HG02840 (cell line): ENCODE measurements at regions not wholly inside any gene's neighbourhood (a gene's known extent, or its start where the extent isn't known, plus 50 kb on each side); places are given as distances from the start of the nearest gene placed in this dataset.
"Not testable (repeated sequence)": the region's sequence is repeated elsewhere in the genome, so short reads cannot be mapped to it uniquely, and the experiment has no call there.

Experiments
- ATAC-seq: cut with Tn5 transposase; IDR thresholded peaks from one replicate; pipeline ENCODE4 v1.9.1; 2021; ENCODE audit warnings: mild to moderate bottlenecking, moderate library complexity, moderate number of reproducible peaks; ENCODE audit not compliant: unreplicated experiment, low FRiP score

- no peak for ATAC-seq
These were observed 727.6 kb downstream of the TRAM1L1 start for GRCh38 chr4:116357758-116358157.

DNA sequence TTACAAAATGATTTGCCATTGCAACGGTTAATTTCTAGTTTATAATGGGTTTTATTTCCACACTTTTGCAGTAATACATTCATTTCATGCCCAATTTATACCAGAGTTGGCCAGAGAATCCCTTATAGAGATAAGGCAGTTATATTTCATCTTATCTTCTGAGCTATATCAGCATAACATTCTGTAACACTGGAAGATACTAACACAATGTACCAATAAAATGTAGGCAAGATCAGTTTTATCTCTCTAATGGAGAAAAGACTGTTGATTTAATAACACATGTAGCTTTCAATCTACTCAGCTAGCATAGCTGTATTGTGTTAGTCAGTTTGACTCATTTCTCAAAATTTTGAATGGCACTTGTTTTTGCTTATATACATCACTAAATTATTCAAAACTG, 738.6 kb downstream of the TRAM1L1 start:
- no peak for ATAC-seq

- ATAC-seq, result no peak
These were observed 741.6 kb downstream of the TRAM1L1 start for GRCh38 chr4:116343809-116344208.

GRCh38 chr4:116342143-116342542, 743.2 kb downstream of the TRAM1L1 start:
- no peak for ATAC-seq

DNA sequence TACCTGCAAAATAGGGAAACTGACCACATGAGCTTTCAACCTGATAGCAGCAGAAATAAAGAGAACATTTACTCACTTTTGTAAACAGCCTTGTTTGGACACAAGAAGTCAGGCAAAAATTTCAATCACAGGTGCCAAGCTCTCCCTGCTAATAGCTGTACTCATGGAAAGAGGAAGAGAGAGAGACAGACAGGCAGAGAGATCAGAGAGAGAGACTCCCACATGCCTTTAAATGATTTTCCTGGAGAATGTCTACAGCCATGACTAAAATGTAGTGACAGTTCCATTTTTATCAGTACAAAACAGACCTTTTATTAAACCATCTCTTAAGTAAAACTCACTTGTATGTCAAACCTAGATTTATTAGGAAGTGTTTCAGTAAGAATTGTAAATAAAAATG, 752.9 kb downstream of the TRAM1L1 start:
- ATAC-seq, result no peak

- ATAC-seq, result no peak
These were observed 757.0 kb downstream of the TRAM1L1 start for GRCh38 chr4:116328261-116328860.

- no peak for ATAC-seq
These were observed 761.8 kb downstream of the TRAM1L1 start for GRCh38 chr4:116323606-116324005.

DNA sequence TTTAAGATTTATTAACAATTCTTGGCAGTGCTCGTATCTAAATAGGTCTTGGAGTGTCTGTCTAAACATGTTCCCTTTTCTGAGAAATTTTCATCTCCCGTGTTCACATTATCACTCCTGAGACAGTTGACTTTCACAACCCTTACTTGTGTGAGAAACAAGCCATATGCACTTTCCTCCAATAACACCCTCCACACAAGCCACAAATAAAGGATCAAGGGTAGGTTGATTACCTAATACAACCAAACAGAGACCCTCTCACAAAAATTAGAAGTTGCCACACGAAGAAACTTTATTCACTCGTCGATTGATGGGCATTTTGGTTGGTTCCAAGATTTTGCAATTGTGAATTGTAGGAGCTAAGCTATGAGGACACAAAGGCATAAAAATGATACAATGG, 763.9 kb downstream of the TRAM1L1 start:
- ATAC-seq, result no peak

GRCh38 chr4:116320859-116321258, 764.5 kb downstream of the TRAM1L1 start:
- no peak for ATAC-seq

GRCh38 chr4:116303736-116304188, 781.6 kb downstream of the TRAM1L1 start:
- no peak for ATAC-seq

- no peak for ATAC-seq
These were observed 782.2 kb downstream of the TRAM1L1 start for GRCh38 chr4:116302990-116303735.

GRCh38 chr4:116275006-116275405, 810.4 kb downstream of the TRAM1L1 start:
- no peak for ATAC-seq

DNA sequence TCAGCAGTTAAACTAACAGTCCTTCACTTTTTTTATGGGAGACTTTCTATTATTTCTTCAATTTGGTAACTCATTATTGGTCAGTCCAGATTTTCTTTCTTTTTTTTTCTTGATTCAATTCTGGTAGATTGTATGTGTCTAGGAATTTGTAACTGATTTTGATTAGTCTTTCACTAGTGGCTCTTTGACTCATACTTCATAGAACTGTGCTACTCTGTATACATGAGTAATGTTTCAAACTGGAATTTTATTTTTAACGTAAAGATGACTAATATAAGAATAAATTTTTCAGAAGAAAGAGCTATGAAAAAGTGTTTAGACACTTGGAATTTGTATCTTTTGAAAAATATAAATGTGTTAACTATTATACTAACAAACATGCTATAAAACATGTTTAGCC, 813.0 kb downstream of the TRAM1L1 start:
- no peak for ATAC-seq

DNA sequence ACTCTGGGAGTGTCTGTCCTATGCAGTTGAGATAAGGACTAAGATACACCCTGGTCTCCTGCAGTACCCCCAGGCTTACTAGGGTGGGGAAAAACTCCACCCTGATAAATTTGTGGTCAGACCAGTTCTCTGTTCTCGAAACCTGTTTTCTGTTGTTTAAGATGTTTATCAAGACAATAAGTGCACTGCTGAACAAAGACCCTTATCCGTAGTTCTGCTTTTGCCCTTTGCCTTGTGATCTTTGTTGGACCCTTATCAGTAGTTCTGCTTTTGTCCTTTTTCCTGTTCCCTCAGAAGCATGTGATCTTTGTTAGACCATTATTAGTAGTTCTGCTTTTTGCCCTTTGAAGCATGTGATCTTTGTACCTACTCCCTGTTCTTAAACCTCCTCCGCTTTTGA, 824.4 kb downstream of the TRAM1L1 start:
- ATAC-seq, result not testable (repeated sequence)

DNA sequence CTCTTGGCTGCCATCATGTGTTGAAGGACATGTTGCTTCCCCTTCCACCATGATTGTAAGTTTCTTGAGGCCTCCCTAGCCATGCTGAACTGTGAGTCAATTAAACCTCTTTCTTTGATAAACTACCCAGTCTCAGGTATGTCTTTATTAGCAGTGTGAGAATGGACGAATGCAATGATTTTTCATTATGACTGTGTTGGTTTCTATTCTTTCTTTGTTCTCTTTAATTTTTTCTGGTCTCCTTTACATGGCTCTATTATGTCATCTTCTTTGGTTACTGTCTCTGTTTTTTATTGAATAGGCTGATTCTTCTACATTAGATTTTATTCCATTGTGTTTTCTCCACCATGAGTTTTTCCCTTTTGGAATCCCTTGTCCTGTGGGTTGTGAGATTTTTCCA, 840.6 kb downstream of the TRAM1L1 start:
- ATAC-seq, result no peak

DNA sequence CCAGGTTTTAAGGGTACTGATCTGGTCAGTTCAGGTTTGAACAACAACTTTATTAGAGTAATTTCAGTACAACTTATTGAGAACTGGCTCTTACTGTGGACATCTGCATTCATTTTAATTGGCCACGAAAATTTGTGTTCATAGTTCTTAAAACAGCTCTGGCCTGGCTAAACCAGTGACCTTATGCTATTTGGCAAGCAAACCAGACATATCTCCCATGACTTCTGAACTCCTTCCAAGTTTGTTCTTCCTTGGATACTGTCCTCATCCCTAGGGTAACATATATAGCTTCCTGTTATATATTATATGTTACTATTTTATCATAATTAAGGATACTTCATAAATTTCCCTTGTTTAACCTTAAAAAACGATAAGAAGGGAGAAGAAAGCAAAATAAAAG, 841.9 kb downstream of the TRAM1L1 start:
- ATAC-seq, result no peak

- no peak for ATAC-seq
These were observed 851.4 kb downstream of the TRAM1L1 start for GRCh38 chr4:116233971-116234370.

DNA sequence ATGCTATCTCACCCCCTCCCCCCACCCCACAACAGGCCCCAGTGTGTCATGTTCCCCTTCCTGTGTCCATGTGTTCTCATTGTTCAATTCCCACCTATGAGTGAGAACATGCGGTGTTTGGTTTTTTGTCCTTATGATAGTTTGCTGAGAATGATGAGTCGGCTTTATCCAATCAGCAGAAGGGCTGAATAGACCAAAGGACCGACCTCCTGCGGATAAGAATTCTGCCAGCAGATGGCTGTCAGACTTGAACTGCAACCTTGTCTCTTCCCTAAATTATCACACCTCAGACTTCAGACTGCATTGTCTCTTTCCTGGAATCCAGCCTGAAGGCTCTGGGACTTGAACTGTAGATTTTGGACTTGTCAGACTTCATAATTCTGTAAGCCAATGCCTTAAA, 853.4 kb downstream of the TRAM1L1 start:
- ATAC-seq, result not testable (repeated sequence)

DNA sequence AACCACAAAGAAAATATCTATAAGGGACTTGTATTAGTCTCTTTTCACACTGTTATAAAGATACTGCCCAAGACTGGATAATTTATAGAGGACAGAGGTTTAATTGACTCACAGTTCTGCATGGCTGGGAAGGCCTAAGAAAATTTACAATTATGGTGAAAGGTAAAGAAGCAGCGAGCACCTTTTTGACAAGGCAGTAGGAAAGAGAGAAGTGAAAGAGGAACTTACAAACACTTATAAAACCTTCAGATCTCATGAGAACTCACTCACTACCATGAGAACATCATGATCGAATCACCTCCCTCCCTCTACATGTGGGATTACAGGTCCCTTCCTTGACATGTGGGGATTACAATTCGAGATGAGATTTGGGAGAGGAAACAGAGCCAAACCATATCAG, 856.0 kb downstream of the TRAM1L1 start:
- ATAC-seq, result no peak

GRCh38 chr4:116223040-116223732, 862.2 kb downstream of the TRAM1L1 start:
- ATAC-seq, result no peak

GRCh38 chr4:116217781-116218180, 867.6 kb downstream of the TRAM1L1 start:
- no peak for ATAC-seq

DNA sequence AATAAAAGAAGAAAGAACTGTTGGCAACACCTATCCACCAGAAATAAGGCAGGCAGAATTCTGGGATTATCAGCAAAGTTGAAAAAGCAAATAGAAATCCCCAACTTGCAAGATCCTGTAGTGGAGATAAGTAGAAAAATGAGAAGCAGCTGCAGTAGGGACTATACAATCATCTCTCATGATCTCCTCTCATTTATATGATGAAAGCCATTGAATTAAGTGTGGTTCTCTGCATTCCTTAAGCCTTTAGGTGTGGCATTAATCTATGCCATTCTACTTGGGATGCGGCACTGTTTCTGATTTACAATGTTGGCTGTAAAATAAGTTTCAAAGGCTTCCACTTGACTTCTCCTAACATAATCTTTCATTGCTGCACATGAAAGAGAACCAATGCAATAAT, 869.8 kb downstream of the TRAM1L1 start:
- ATAC-seq, result no peak
